HUDEP-2 (cell line): ENCODE measurements at regions not wholly inside any gene's neighbourhood (a gene's known extent, or its start where the extent isn't known, plus 50 kb on each side); places are given as distances from the start of the nearest gene placed in this dataset.

ENCODE experiments used
- DNase-seq, 76 experiments: peaks; one replicate each; lab custom pipeline; 2025; ENCODE audit not compliant: unreplicated experiment in 76 of 76; lab: John Stamatoyannopoulos, UW

DNA sequence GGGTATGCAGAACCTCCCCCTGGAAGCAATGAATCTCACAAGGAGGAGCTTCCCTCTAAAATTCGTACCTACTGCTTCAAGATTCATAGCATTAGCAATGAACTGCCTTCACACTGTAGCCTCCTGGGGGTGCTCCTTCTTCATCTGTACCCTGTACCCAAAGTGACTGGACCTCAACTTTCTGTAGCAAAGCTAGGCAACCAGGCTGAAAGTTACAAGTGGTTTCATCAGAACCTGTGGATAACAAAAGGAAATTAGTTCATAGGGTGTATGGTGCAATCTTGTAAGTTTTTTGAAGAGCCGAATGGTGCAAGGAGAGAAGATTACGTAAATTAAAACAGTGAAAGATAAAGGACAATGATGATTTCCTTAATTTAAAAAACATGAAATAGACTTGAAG, 1541.7 kb upstream of the FLRT2 start:
- no peak for DNase-seq

DNA sequence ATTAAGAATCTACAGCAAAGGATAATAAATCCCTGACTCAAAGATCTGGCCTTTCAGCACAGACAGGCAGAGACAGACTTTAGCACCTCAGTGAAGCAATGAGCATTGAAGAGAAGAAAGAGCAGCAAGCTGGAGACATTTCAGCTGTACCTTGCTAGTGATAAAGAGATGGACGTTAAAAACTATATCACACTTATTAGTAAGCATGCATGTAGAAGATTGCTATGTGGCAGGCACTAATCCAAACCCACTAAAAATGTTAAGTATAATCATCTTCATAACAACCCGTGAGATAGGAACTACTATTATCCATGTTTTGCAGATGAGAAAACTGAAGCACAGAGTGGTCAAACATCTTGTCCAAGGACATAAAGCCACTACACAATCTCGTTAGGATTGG, 1538.3 kb upstream of the FLRT2 start:
- no peak for DNase-seq

DNA sequence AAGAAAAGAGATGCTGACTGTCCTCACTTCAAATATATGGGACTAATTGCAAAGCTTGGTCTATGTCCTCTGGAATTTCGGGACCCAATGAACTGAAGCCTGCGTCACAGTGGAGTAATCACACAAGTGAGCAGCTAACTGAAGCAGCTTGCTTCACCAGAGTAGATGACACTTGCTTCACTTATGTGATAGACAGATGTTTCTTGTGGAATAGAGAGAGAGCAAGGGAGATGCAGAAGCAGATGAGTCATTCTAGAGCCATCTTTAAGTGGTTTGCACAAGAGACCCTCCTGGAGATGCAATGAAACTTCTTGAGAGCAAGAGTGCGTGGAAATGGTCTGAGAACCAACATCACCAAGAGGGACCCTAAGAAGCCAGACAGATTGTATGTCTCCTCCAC, 1537.1 kb upstream of the FLRT2 start:
- DNase-seq = no peak

DNA sequence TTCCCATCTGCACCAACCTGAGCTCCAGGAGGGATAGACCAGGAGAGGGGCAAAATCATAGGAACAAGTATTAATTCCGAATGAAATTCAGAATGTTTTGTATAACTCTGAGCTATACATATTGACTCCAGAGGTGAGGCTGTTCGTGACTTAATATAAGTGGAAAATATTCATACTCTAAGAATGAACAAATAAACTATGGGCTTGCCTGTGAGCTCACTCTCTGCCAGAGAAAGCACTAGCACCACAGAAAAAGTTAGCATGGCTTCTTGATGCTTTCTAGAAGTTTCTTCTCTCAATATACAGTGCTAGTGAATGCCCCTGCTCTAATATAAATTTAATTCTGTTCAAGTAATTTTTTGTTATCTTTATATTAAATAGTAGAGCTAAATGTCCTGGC, 1536.4 kb upstream of the FLRT2 start:
- DNase-seq = no peak

DNA sequence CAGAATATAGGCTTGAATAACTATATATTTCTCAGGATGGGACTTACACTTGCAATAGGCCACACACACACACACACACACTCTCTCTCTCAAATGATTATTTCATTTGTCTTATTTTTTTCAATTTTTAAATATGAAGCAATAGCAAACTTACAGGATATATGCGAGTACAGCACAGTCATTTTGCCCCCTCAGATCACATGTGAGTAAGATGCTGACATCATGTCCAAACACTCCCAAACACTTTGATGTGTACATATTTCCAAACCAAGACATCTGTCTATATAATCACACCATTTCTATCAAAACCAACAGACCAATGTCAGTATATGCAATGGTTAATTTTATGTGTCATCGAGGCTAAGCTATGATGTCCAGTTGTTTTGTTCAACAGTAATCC, 1535.9 kb upstream of the FLRT2 start:
- DNase-seq = no peak

DNA sequence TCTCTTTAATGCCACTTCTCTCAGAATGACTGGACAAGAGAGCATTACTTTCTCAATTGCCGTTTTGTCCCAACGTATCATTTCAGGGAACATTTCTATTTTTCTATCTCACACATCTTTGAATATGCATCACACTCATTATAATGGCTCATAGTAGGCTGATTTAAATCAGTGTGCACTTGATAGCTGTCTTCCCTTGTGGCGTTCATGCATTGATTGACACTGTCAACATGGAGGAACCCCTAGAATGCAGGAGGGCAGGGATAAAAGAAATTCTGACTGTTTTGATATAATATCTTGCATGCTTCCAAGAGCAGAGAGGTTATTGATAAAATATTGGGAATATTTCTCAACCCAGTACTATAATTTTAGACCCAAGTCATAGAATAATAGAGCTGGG, 1528.9 kb upstream of the FLRT2 start:
- no peak for DNase-seq

DNA sequence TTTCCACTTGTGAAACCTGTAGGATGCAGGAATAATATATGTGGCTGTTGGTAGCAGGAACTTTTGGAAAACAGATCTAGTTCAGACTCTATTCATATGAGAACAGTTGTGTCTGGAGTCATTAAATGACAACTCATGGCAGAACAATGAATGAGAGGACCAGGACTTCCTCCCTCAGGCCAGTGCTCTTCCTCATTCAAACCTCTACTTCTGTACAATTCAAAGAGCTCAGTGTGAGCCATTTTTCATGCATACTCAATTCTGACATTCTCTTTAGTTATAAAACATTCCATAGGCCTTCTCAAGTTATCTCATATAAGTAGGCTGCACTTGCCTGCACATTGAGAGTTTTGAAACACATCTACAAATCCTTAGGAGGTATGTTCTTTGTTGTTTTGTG, 1526.6 kb upstream of the FLRT2 start:
- no peak for DNase-seq

DNA sequence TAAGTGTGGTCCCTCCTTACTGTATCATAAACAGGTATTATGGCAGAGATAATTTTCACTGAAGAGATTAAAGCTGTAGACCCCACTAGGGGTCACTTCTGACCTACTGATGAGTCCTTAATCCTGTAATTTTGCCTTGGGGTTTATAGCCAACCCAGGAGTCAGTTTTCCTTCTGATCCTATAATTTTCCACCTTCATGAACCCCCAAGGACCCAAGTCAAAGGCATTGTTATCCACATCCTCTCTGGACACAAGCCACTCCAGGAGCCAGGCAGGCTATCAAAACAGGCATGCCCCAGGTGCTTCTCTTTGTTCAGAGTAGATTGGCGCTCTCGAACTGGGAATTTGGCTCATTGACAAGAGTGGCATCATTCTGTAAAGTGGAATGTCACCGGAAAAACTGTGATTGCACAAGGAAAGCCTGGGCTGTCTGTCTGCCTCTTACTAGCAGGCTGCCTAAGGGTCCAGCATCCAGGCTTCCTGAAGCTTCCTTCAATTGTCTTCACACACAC, 1523.2 kb upstream of the FLRT2 start:
- DNase-seq = no peak

DNA sequence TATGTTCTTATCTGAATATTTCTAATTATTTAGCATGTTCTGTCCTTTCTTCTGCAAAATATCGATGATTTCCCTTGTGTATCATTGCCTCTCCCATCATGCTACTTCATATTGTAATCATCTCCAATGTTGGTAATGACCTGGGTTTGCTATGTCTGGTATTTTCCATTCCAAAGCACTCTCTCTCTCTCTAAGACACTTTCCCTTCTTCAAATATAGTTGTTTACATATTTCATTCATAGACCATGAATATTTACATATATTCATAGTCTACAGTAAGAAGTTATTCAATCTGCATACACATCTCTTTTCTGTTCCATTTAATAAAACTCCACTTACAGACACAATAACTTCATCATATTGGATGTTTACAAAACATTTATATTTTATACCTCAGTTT, 1516.5 kb upstream of the FLRT2 start:
- DNase-seq = no peak

DNA sequence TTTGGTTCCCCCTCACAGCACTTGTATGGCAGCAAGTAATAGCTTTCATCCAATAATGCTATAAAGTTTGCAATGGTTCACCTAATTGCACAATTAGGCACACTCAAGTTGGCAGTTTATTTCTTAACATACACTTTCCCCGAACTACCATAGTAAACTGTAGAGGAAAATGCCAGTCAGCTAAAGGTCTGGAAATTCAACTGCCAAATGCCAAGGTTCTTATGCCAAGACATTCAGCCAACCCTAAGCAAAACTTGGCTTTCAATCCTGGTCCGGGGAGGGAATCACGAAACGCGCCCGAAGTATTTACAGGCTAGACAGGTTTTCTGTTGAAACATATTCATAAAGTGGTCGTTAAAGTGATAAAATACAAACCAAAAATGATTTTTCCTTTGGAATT, 1512.4 kb upstream of the FLRT2 start:
- DNase-seq = no peak

DNA sequence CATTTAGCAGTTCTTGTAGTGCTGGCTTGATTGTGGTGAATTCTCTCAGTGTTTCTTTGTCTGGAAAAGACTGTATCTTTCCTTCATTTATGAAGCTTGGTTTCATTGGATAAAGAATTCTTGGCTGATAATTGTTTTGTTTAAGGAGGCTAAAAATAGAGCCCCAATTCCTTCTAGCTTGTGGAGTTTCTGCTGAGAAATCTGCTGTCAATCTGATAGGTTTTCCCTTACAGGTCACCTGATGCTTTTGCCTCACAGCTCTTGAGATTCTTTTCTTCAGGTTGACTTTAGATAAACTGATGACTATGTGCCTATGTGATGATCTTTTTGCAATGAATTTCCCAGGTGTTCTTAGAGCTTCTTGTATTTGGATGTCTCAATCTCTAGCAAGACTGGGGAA, 1508.5 kb upstream of the FLRT2 start:
- DNase-seq = no peak

DNA sequence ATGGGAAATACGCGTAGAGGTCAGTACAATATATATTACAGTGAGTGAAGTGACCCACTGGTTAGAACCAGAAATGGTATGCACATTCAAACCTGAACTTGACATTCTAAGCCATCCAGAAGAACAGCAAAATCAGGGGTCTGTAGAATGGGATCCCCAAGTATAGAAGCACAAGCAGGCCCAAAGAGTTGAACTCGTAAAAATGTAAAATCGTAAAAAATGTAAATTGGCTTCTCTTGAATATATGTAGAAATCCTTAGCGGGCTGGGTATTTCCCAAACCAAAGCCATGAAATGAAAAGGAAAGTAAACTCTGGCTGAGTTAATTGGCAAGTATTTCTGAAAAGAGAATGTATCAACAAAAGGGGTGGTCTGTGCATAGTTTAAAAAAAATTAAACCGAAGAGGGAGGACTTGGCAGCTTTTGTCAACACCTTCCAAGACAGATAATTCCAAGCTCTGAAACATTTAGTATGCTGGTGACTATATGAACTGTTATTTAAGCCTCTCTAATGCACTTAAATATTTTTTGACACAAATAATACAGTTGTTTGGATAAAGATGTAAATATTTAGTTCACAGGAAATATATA, 1505.6 kb upstream of the FLRT2 start:
- no peak for DNase-seq

DNA sequence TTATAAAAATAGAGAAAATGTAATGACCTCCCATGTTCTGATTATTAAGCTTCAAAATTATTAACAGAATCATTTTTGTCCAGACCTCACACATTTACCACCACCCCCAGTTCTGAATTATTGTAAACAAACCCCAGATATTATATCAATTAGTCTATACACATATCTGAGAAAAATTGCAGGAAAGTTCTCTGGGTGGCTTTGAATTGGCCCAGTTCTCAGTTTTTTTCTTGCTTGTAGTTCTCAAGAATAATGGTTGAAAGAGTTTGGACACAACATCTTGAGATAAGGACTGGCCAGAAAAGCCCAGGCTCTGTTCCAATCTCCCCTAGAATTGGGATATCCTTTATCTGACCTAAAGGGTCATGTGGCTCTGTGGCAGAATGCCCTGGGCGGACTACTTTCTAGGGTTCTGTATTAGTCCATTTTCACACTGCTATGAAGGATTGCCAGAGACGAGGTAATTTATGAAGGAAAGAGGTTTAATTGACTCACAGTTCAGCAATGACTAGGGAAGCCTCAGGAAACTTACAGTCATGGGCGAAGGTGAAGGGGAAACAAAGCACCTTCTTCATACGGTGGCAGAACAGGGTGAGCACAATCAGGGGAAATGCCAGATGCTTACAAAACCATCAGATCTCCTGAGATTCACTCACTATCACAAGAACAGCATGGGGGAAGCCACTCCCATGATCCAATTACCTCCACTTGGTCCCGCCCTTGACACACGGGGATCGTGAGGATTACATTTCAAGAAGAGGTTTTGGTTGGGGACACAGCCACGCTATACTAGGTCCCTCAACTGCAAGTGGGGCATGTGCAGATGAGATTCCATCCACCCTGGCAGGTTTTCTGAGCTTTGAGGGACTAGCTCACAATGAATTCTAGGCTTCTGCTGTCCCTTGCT, 1504.6 kb upstream of the FLRT2 start:
- DNase-seq = no peak

DNA sequence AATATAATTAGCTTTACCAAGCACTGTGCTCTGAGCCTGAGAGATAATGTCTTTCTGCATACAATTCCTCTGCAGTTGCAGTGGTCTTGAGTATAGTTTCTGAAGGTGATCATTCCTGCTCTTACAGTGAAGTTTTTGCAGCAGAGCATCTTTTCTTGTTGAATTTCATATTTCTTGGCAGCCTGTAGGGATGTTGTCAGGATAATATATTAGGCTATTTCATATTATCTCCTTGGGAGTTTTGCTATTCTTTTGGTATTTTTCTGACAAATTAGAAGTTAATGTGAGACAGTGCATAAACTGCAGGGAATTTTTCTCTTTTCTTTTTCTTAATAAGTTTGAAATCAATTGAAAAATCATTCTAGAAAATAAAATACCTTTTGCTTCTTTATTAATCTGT, 1502.6 kb upstream of the FLRT2 start:
- DNase-seq = no peak

DNA sequence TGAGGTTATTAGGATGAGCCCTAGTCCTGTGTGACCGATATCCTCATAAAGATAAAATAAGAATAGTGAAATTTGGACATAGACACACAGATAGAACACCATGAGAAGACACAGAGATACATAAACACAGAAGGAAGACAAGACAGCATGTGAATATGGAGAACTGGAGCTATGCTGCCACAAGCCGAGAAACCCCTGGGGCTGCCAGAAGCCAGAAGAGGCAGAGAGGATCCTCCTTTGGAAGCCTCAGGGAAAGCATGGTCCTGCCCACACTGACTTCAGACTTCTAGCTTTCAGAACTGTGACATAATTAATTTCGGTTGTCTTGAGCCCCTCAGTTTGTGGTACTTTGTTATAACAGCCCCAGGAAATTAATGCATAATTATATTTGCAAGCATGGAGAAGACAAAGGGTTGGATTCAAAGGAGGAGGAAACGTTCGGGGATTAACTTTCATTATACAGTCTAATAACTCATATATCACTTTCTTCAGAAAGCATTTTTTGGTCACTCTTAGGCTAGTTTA, 1501.8 kb upstream of the FLRT2 start:
- no peak for DNase-seq

DNA sequence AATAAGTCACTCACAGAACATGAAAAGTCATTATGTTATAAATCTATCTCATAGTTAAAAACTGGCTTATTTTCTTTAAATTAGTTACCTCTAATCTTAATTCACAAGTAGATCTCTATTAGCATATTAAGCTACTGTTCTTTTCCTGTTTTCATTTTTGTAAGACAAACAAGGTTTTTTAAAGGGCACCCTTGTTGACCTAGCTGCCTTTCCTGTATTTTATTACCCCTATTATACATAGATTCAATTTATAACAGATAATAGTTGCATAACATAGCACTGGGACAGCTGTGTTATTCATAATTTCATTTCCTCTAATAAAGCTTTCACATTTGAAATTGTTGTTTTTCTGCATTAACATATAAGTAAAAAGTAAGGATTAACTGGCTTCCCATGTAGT, 1500.7 kb upstream of the FLRT2 start:
- no peak for DNase-seq

DNA sequence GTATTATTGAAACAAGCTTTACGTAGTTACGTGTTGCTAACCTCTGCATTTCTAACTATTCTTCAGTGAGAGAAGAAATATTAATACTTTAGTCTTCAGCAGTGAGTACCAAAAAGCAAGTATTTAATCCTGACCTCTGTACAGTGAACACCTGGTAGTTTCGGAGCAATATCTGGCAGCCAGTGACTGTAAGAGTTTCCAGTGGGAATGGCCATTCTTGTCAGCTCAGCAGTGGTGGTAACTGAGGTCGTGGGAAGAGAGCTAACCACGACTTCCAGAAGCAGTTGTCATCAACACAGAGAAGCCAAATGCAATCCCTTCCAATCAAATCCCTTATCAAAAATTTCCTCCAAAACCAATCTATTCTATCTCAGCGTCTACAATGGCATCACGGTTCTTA, 1500.2 kb upstream of the FLRT2 start:
- no peak for DNase-seq

DNA sequence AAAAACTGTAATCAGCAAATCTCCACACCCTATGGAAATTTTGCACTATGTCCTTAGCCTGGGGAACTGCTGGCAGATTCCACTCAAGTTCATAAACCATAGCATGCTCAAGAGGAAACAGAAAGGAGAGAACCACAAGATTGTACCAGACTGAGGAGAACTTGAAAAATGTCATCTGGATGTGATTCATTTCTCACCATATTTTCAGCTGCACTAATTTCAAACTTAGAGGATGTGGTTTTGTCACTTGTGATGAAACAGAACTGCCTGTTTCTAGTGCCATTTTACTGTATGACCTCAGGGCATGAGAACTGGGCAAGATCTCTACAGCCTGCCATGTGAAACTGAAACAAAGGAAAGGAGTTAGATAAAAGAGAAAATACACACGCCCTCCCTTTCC, 1493.1 kb upstream of the FLRT2 start:
- DNase-seq = no peak

DNA sequence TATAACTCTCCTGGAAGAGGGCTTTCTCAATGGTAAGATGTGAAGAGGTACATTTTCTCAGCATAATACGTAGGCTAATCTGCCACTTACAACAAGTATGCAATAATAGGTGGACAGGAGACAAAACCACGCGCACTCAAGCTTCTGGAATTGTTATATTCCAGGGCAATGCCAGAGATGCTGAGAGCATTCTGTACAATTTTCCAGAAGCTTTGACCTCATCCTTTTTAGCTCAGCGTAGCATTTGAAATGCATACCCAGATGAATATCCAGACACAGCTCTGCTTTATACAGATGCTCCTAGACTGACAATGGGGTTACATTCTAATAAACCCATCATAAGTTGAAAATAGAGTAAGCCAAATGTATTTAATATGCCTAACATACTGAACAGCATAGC, 1492.4 kb upstream of the FLRT2 start:
- no peak for DNase-seq

DNA sequence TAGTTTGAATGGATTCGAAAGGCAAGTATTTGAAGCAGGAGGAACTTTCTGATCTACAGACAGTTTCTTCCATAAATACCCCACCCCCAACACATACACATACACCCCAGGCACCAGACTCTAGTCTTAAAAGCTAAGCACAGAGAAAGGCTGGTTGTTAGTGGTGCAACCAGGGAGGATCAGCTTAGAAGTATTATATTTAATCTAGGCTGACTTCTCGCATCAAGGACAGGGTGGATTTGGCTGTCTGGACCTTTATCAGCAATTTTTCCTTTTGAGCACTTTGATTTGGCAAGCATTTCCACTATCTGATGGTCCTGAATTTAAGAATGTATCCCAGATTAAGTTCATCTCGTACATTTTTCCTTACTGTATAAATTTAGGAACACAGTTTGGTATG, 1489.8 kb upstream of the FLRT2 start:
- no peak for DNase-seq

DNA sequence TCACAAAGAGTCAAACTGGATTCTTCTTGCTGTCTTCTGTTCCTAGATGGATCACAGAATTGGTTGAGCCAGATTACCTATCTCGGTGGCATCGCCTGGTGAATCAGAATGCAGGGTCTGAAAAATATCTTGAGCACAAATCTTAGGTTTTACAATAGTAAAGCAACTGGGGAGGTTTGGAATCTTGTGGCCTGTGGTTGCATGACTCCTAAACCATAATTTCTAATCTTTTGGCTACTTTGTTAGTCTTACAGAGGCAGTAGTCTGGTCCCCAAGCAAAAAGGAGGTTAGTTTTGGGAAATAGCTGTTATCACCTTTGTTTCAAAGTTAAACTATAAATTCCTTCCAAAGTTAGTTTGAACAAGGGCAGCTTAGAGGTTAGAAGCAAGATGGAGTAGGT, 1488.5 kb upstream of the FLRT2 start:
- DNase-seq = no peak

DNA sequence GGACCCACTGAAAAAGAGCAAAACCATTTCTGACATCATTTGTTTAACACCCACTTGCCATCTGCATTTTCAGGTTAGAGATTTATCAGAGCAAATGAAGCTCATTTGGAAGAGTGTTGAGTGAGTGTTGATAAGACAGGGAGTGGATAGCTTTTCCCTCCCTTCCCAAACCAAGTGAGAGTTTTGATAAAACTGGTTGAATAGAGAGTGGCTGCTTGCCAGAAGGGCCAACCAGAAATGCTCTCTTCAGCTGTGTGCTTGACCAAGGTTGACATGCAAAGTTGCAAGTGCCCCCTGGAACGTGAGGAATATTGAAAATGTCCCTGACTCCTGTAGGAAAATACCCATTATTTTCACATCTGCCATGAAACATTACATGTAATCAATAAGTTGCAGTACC, 1487.0 kb upstream of the FLRT2 start:
- no peak for DNase-seq
